ENCODE measurements at regions not wholly inside any gene's neighbourhood (a gene's known extent, or its start where the extent isn't known, plus 50 kb on each side); places are given as distances from the start of the nearest gene placed in this dataset.
"Not testable (repeated sequence)": the region's sequence is repeated elsewhere in the genome, so short reads cannot be mapped to it uniquely, and the experiment has no call there.

- no peak for DNase-seq (ENCODE audit: low spot score)
Measured at GRCh38 chr2:7377916-7378569, 460.8 kb downstream of the RNF144A start.

GRCh38 chr2:7378591-7378990 is 461.4 kb downstream of the RNF144A start:
- no peak for DNase-seq (ENCODE audit: low spot score)

GRCh38 chr2:7379799-7380198 is 462.6 kb downstream of the RNF144A start:
- DNase-seq (ENCODE audit: low spot score) = no peak

- DNase-seq (ENCODE audit: low spot score) = no peak
Measured at GRCh38 chr2:7384773-7385349, 467.6 kb downstream of the RNF144A start.

- DNase-seq (ENCODE audit: low spot score) = not testable (repeated sequence)
Measured at GRCh38 chr2:7390311-7390710, 473.1 kb downstream of the RNF144A start.

GRCh38 chr2:7392076-7392787 is 475.0 kb downstream of the RNF144A start:
- DNase-seq (ENCODE audit: low spot score) = no peak

- DNase-seq (ENCODE audit: low spot score) = no peak
Measured at GRCh38 chr2:7394195-7394594, 477.0 kb downstream of the RNF144A start.

GRCh38 chr2:7400628-7401027 is 483.4 kb downstream of the RNF144A start:
- DNase-seq (ENCODE audit: low spot score) = no peak

- DNase-seq (ENCODE audit: low spot score) = no peak
Measured at GRCh38 chr2:7403092-7403775, 486.0 kb downstream of the RNF144A start.

- DNase-seq (ENCODE audit: low spot score) = no peak
Measured at GRCh38 chr2:7405861-7406715, 488.9 kb downstream of the RNF144A start.

- no peak for DNase-seq (ENCODE audit: low spot score)
Measured at GRCh38 chr2:7407001-7407400, 489.8 kb downstream of the RNF144A start.

GRCh38 chr2:7407906-7408680 is 490.9 kb downstream of the RNF144A start:
- DNase-seq (ENCODE audit: low spot score) = no peak

GRCh38 chr2:7411691-7412090 is 494.5 kb downstream of the RNF144A start:
- no peak for DNase-seq (ENCODE audit: low spot score)

- no peak for DNase-seq (ENCODE audit: low spot score)
Measured at GRCh38 chr2:7417845-7418742, 500.9 kb downstream of the RNF144A start.

- no peak for DNase-seq (ENCODE audit: low spot score)
Measured at GRCh38 chr2:7419186-7419585, 502.0 kb downstream of the RNF144A start.

GRCh38 chr2:7419814-7420311 is 502.7 kb downstream of the RNF144A start:
- no peak for DNase-seq (ENCODE audit: low spot score)

GRCh38 chr2:7420530-7420929 is 503.3 kb downstream of the RNF144A start:
- DNase-seq (ENCODE audit: low spot score) = no peak

- no peak for DNase-seq (ENCODE audit: low spot score)
Measured at GRCh38 chr2:7424481-7424880, 507.3 kb downstream of the RNF144A start.

GRCh38 chr2:7427293-7428060 is 510.3 kb downstream of the RNF144A start:
- DNase-seq (ENCODE audit: low spot score) = peak; percentile 24

Measured in putamen (tissue), 1 donor.